Amygdala (tissue), 56 donors: ENCODE measurements at regions not wholly inside any gene's neighbourhood (a gene's known extent, or its start where the extent isn't known, plus 50 kb on each side); places are given as distances from the start of the nearest gene placed in this dataset.
"Not testable (repeated sequence)": the region's sequence is repeated elsewhere in the genome, so short reads cannot be mapped to it uniquely, and the experiment has no call there.

ENCODE experiments used
- DNase-seq, 56 donors: peaks; one replicate each; lab custom pipeline; 2025; lab: John Stamatoyannopoulos, UW

- no peak for DNase-seq
Measured at GRCh38 chr2:45123521-45124191, 114.4 kb upstream of the SIX2 start.

DNA sequence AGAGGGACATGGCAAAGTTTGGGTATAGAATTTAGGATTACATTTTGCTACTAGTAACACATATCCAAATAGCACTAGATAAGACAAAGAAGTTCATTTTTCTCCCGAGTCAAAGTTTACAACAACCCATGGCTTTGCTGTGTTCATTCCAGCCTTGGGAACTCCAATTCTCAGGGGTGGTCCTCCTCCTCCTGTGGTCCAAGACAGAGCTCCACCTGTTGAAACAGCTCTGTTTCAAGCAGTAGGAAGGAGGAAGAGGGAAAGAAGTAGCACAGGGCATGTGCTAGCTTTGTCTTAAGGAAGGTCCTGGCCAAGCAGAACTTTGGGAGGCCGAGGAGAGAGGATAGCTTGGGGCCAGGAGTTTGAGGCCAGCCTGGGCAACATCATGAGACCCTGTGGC lies 113.8 kb upstream of the SIX2 start:
- DNase-seq: no peak

- no peak for DNase-seq
Measured at GRCh38 chr2:45121236-45121927, 112.1 kb upstream of the SIX2 start.

DNA sequence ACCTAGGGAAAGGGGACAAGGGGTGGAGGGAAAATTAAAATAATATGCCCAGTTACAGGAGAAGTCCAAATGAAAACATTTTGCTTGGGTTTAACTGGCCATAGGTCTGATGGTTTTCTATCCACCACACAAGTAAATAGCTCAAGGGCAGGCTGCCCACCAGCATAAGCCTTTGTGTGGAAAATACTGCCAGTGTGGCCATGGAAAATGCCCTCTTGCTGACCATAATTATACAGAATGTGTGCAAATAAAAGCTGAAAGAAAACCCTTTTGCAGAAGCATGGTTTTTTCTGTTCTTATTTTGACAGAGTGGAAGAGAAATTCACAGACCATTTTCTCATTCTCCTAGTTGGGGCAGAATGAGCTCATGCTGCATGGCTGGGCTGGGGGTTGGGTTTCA lies 111.3 kb upstream of the SIX2 start:
- DNase-seq: no peak

GRCh38 chr2:45119855-45120254 lies 110.6 kb upstream of the SIX2 start:
- no peak for DNase-seq

DNA sequence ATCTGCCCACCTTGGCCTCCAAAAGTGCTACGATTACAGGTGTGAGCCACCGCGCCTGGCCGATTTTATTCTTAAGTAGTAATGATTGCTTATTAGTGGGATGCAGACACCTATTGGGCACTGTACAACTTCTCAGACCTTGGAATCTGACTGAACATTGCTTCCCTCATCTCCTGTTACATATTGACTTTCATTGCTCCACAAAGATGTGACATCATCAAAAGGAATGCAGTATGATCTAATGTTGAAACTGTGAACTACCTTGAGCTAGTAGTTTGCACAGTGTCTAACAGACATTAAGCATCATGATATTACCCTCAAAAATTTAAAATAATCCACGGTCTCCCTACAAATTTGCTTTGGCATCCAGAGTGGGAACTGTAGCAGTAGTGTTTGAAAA lies 109.8 kb upstream of the SIX2 start:
- DNase-seq: no peak

DNA sequence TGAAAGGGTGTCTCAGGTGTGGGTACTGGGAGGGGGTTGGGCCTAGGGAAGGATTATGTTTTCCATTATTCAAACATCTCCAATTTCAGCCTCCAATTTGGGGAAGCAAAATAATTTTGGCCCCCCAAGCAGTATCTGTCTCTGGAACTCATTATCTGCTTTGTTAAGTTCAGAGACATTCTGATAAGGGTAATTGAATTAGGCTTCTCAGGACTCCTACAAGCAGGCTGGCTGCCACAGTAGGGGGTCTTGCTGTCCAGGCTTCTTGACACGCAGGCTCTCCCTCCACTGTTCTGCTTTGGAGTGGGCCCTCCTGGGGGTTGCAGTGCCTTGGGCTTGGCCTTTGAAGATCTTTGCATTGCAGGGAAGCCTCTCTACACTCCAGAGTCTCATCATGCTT lies 108.1 kb upstream of the SIX2 start:
- DNase-seq: no peak

DNA sequence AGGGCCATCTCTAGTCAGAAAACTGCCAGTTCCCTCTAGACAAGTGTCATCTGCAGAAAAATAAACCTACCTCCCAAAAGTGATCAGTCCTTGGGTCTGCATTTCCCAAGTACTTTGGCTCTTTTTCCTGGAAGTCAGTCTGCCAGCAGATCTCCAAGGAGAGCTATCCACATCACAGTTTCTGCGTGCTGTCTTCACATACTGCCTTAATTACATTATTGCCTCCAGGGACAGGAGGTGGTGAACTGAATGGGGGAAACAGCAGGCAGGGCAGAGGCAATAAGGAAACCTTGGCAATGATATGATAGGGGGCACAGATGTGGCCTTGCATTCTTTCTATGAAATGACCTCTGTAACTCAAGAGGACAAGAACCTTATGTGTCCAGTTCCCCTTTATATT lies 105.9 kb upstream of the SIX2 start:
- DNase-seq: no peak

GRCh38 chr2:45114221-45114955 lies 105.1 kb upstream of the SIX2 start:
- no peak for DNase-seq

GRCh38 chr2:45112750-45113149 lies 103.5 kb upstream of the SIX2 start:
- DNase-seq: no peak

- no peak for DNase-seq
Measured at GRCh38 chr2:45105050-45105582, 95.9 kb upstream of the SIX2 start.

DNA sequence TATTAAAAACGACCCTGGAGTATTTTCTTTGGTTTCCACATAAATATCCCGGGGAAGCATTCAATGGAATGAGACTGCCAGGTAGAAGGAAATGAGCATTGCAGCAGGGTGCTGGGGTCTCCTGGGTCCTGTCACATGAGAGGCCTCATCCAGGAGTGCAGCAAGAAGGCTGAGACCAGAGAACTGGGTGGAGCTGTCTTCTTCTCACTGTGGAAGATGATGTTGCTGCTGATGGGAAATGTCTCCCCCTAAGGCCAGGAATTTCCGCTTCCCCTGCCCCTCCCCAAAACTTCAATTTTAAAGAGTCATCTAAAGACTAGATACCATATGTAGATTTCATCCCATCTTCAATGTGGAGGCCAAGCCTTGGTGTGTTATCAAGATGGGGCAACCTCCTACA lies 95.2 kb upstream of the SIX2 start:
- DNase-seq: no peak

- no peak for DNase-seq
Measured at GRCh38 chr2:45103351-45104345, 94.4 kb upstream of the SIX2 start.

DNA sequence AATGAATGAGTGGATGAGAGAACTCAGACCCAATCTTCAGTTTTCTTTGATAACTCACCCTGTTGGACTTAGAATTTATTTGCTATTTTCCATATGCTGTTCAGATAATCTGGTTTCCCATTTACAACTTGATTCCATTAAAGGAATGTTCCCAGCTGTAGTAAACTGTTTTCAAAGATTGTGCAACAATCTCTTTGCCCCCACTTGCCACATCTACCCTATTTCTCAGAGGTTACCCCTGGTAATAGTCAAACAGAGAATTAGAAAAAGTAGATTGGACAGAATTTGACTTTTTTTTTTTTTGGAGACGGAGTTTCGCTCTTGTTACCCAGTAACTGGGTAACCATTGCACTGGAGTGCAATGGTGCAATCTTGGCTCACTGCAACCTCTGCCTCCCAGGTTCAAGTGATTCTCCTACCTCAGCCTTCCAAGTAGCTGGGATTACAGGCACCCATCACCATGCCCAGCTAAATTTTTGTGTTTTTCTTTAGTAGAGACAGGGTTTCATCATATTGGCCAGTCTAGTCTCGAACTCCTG lies 93.4 kb upstream of the SIX2 start:
- no peak for DNase-seq

- DNase-seq: no peak
Measured at GRCh38 chr2:45102141-45102540, 92.9 kb upstream of the SIX2 start.

- DNase-seq: no peak
Measured at GRCh38 chr2:45096996-45097395, 87.7 kb upstream of the SIX2 start.

DNA sequence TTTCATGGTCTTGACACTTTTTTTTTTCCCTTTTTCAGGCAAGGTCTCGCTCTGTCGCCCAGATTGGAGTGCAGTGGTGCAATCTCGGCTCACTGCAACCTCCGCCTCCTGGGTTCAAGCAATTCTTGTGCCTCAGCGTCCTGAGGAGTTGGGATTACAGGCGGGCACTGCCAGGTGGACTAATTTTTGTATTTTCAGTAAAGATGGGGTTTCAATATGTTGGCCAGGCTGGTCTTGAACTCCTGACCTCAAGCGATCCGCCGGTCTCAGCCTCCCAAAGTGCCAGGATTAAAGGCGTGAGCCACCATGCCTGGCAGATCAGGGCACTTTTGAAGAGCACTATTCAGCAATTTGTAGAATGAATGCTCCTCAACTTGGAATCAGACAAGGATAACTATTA lies 86.8 kb upstream of the SIX2 start:
- not testable (repeated sequence) for DNase-seq

GRCh38 chr2:45093663-45094062 lies 84.4 kb upstream of the SIX2 start:
- DNase-seq: no peak

GRCh38 chr2:45093181-45093580 lies 83.9 kb upstream of the SIX2 start:
- DNase-seq: no peak
